ENCODE measurements at regions not wholly inside any gene's neighbourhood (a gene's known extent, or its start where the extent isn't known, plus 50 kb on each side); places are given as distances from the start of the nearest gene placed in this dataset.
A peak's percentile ranks its signal among the peaks of the same experiment; 100 is the strongest.

GRCh38 chr7:47683485-47683898, 101.6 kb upstream of the TNS3 start:
- no peak for TF ChIP-seq FOSL2 (IDR thresholded peaks at IDR 0.05; ENCODE audit: borderline replicate concordance, low read depth)
- TF ChIP-seq POLR2AphosphoS5 (IDR thresholded peaks at IDR 0.05; ENCODE audit: low read depth, low read length), result no peak
- no peak for TF ChIP-seq CTCF (IDR thresholded peaks at IDR 0.05)
- TF ChIP-seq ELF1 (IDR thresholded peaks at IDR 0.05), result no peak
- TF ChIP-seq MAX (IDR thresholded peaks at IDR 0.05; ENCODE audit: low read depth), result no peak
- TF ChIP-seq REST (IDR thresholded peaks at IDR 0.05; ENCODE audit: low read depth, low read length), result peak; percentile 77
- no peak for TF ChIP-seq EZH2phosphoT487 (IDR thresholded peaks at IDR 0.05; ENCODE audit: borderline replicate concordance, low read depth)
- no peak for TF ChIP-seq RCOR1 (IDR thresholded peaks at IDR 0.05; ENCODE audit: low read length)
- no peak for TF ChIP-seq EP300 (IDR thresholded peaks at IDR 0.05; ENCODE audit: borderline replicate concordance in 1 of 2, low read depth in 1 of 2, low read length in 1 of 2)
- TF ChIP-seq RAD21 (IDR thresholded peaks at IDR 0.05; ENCODE audit: low read length), result no peak
- TF ChIP-seq SMC3 (IDR thresholded peaks at IDR 0.05; ENCODE audit: low read depth, low read length), result no peak

Measured in SK-N-SH (cell line).